Nephron (organoid): ENCODE measurements at regions not wholly inside any gene's neighbourhood (a gene's known extent, or its start where the extent isn't known, plus 50 kb on each side); places are given as distances from the start of the nearest gene placed in this dataset.

Source experiments
- H3K27ac Mint-ChIP-seq, 3 experiments: 2 replicates each; pipeline ENCODE4 v1.8.0; 2020; ENCODE audit warnings: mixed read lengths in 3 of 3, mild to moderate bottlenecking in 2 of 3, moderate library complexity in 1 of 3
- H3K27me3 Mint-ChIP-seq: 2 replicates; pipeline ENCODE4 v1.8.0; 2021; ENCODE audit warnings: low read depth, mild to moderate bottlenecking, moderate library complexity, mixed read lengths
- H3K36me3 Mint-ChIP-seq: 2 replicates; pipeline ENCODE4 v1.8.0; 2020; ENCODE audit warnings: low read depth, mixed read lengths
- H3K4me1 Mint-ChIP-seq: 2 replicates; pipeline ENCODE4 v1.8.0; 2020; ENCODE audit warnings: mixed read lengths
- H3K4me3 Mint-ChIP-seq, 3 experiments: 2 replicates each; pipeline ENCODE4 v1.8.0; 2020; ENCODE audit warnings: mild to moderate bottlenecking in 3 of 3, mixed read lengths in 3 of 3, moderate library complexity in 2 of 3
- H3K9me3 Mint-ChIP-seq: 2 replicates; pipeline ENCODE4 v1.8.0; 2020; ENCODE audit warnings: mixed read lengths
- TF ChIP-seq, protein P1 (sequence below), 3 experiments: fragments of 200-600 bp; sonication (generic); IDR thresholded peaks; one replicate each; pipeline ENCODE4 v1.5.0; 2021; ENCODE audit warnings: antibody characterized with exemption in 3 of 3; ENCODE audit not compliant: unreplicated experiment in 3 of 3

GRCh38 chr11:81515566-81515965, 1218.1 kb downstream of the FAM181B start:
- no peaks in the 10 kb centered on the region for H3K27me3 Mint-ChIP-seq
- H3K27ac Mint-ChIP-seq = no peak overlapping the region
- no peaks in the 10 kb centered on the region for H3K4me1 Mint-ChIP-seq
- H3K36me3 Mint-ChIP-seq = no peaks in the 10 kb centered on the region
- no peaks in the 10 kb centered on the region for H3K9me3 Mint-ChIP-seq
- H3K4me3 Mint-ChIP-seq = no peak overlapping the region
- TF ChIP-seq, protein P1, sequence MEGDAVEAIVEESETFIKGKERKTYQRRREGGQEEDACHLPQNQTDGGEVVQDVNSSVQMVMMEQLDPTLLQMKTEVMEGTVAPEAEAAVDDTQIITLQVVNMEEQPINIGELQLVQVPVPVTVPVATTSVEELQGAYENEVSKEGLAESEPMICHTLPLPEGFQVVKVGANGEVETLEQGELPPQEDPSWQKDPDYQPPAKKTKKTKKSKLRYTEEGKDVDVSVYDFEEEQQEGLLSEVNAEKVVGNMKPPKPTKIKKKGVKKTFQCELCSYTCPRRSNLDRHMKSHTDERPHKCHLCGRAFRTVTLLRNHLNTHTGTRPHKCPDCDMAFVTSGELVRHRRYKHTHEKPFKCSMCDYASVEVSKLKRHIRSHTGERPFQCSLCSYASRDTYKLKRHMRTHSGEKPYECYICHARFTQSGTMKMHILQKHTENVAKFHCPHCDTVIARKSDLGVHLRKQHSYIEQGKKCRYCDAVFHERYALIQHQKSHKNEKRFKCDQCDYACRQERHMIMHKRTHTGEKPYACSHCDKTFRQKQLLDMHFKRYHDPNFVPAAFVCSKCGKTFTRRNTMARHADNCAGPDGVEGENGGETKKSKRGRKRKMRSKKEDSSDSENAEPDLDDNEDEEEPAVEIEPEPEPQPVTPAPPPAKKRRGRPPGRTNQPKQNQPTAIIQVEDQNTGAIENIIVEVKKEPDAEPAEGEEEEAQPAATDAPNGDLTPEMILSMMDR (IDR thresholded peaks at IDR 0.05; ENCODE audit: unreplicated experiment in 3 of 3) = no peak

DNA sequence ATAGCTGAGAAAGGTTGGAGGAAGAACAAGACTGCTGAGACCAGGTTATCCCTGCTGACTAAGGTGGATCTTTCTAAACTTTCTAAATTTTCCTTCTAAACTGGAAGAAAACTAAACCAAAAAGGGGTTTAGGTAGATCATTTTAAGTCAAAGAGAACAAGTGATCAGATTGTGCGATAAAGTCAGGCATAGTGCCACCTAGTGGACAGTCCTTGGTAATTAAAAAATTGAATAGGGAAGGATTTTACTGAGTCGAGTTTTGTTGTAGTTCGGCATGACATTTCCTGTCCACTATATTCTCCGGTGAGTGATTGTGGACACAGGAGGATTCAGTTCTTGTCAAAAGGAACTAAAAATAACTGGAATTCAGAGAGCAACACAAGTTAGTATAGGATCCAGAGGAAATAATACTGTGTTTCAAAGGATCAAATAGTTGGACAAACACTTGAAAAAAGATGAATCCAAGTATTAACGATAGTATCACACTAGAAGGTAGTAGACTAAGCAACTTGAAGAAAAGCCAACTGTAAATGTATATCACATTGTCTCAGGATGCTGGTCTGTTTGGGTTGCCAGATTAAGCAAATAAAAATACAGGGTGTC, 1236.4 kb downstream of the FAM181B start:
- TF ChIP-seq, protein P1 (IDR thresholded peaks at IDR 0.05; ENCODE audit: unreplicated experiment in 3 of 3) = peak; percentile 52 to 70 (median 65)
- H3K4me3 Mint-ChIP-seq = no peak overlapping the region
- no peaks in the 10 kb centered on the region for H3K27me3 Mint-ChIP-seq
- no peaks in the 10 kb centered on the region for H3K4me1 Mint-ChIP-seq
- no peaks in the 10 kb centered on the region for H3K36me3 Mint-ChIP-seq
- H3K9me3 Mint-ChIP-seq = no peaks in the 10 kb centered on the region
- peak overlapping the region in 1 of 3 experiments; percentile 6 for H3K27ac Mint-ChIP-seq

DNA sequence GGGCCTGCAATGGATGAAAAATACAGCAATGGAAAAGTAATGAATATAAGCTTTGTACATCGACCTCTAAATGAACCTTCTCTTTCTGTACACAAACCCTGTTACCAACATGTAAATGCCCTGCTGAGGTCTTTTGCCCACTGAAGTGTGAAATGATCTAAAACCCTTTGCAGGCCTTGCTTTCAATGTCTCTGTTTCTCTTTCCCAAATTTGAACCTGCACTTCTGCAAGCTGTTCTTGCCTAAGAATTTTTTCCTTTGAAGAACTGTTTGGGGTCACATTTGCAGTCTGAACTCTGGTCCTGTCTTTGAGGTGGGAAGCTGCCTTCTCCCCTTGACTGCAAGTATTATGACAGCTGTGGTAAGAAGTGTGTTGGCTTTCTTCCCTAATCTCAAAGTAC, 1237.1 kb downstream of the FAM181B start:
- H3K27ac Mint-ChIP-seq = peak overlapping the region in 1 of 3 experiments; percentile 52
- H3K4me3 Mint-ChIP-seq = no peak overlapping the region
- H3K27me3 Mint-ChIP-seq = no peaks in the 10 kb centered on the region
- no peaks in the 10 kb centered on the region for H3K9me3 Mint-ChIP-seq
- H3K4me1 Mint-ChIP-seq = no peaks in the 10 kb centered on the region
- TF ChIP-seq, protein P1 (IDR thresholded peaks at IDR 0.05; ENCODE audit: unreplicated experiment in 3 of 3) = no peak
- H3K36me3 Mint-ChIP-seq = no peaks in the 10 kb centered on the region

GRCh38 chr11:81495699-81496292, 1237.9 kb downstream of the FAM181B start:
- H3K36me3 Mint-ChIP-seq = no peaks in the 10 kb centered on the region
- H3K27me3 Mint-ChIP-seq = no peaks in the 10 kb centered on the region
- no peaks in the 10 kb centered on the region for H3K4me1 Mint-ChIP-seq
- no peaks in the 10 kb centered on the region for H3K9me3 Mint-ChIP-seq
- TF ChIP-seq, protein P1 (IDR thresholded peaks at IDR 0.05; ENCODE audit: unreplicated experiment in 3 of 3) = no peak
- H3K4me3 Mint-ChIP-seq = no peak overlapping the region
- H3K27ac Mint-ChIP-seq = no peak overlapping the region

DNA sequence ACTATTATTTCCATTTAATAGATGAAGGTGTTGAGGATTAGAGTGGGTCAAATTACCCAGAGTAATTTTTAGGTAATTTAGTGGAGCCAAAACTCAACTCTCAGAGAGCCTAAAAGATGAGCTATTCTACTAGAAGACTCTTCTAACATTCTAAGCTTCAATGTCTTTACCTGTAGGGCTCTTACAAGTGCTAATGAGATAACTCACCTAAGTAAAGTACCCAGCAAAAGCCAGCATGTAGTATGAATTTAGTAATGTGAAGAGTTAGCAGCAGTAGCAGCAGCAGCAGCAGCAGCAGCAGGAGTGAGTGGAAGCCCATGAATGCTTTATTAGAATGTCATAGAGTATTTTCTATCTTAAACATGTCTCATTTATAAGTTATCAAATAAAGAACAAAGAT, 1239.2 kb downstream of the FAM181B start:
- no peaks in the 10 kb centered on the region for H3K36me3 Mint-ChIP-seq
- TF ChIP-seq, protein P1 (IDR thresholded peaks at IDR 0.05; ENCODE audit: unreplicated experiment in 3 of 3) = no peak
- H3K4me1 Mint-ChIP-seq = no peaks in the 10 kb centered on the region

DNA sequence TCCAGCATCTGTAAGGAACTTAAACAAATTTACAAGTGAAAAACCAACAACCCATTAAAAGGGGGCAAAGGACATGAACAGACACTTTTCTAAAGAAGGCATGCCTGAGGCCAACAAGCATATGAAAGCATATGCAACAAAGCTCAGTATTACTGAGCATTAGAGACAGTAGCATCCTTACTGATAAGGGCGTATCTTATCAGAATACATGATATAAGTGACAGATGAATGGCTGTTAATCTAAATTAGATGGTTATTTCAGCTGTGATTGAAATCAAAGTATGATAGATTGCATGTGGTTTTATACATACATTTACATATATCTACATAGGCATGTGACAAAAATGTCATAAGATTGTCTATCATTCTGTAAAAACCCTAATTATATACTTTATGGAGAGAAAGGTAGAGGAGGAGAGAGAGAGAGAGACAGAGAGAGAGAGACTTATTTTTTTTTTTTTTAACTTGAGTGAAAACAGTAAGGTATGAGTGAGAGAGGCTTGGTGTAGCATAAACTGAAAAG, 1240.7 kb downstream of the FAM181B start:
- TF ChIP-seq, protein P1 (IDR thresholded peaks at IDR 0.05; ENCODE audit: unreplicated experiment in 3 of 3) = no peak
- H3K4me1 Mint-ChIP-seq = no peaks in the 10 kb centered on the region
- no peak overlapping the region for H3K4me3 Mint-ChIP-seq

More for the DNA sequence above, 1239.2 kb downstream of the FAM181B start:
- no peaks in the 10 kb centered on the region for H3K27me3 Mint-ChIP-seq
- H3K27ac Mint-ChIP-seq = no peak overlapping the region
- no peaks in the 10 kb centered on the region for H3K9me3 Mint-ChIP-seq
- no peak overlapping the region for H3K4me3 Mint-ChIP-seq

More for the DNA sequence above, 1240.7 kb downstream of the FAM181B start:
- Mint-ChIP-seq H3K36me3 (no peaks in the 10 kb centered on the region), H3K27me3 (no peaks in the 10 kb centered on the region), H3K27ac (no peak overlapping the region), H3K9me3 (no peaks in the 10 kb centered on the region)
